ENCODE measurements at regions not wholly inside any gene's neighbourhood (a gene's known extent, or its start where the extent isn't known, plus 50 kb on each side); places are given as distances from the start of the nearest gene placed in this dataset.

GRCh38 chr20:41913146-41913545, 295.0 kb upstream of the CHD6 start:
- Histone ChIP-seq H3K27ac (no peak overlapping the region), H3K27me3 (no peaks in the 10 kb centered on the region), H3K4me1 (no peaks in the 10 kb centered on the region), H3K36me3 (no peaks in the 10 kb centered on the region), H3K4me3 (no peak overlapping the region), H3K9me3 (peaks cover 0 to 7% (median 0%) of the 10 kb centered on the region in 4 donors)
- DNase-seq (ENCODE audit: low spot score in 2 of 2), result no peak
- TF ChIP-seq, protein P1, sequence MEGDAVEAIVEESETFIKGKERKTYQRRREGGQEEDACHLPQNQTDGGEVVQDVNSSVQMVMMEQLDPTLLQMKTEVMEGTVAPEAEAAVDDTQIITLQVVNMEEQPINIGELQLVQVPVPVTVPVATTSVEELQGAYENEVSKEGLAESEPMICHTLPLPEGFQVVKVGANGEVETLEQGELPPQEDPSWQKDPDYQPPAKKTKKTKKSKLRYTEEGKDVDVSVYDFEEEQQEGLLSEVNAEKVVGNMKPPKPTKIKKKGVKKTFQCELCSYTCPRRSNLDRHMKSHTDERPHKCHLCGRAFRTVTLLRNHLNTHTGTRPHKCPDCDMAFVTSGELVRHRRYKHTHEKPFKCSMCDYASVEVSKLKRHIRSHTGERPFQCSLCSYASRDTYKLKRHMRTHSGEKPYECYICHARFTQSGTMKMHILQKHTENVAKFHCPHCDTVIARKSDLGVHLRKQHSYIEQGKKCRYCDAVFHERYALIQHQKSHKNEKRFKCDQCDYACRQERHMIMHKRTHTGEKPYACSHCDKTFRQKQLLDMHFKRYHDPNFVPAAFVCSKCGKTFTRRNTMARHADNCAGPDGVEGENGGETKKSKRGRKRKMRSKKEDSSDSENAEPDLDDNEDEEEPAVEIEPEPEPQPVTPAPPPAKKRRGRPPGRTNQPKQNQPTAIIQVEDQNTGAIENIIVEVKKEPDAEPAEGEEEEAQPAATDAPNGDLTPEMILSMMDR (IDR thresholded peaks at IDR 0.05), result no peak

- TF ChIP-seq, protein P1 (IDR thresholded peaks at IDR 0.05), result no peak
- TF ChIP-seq EP300 (IDR thresholded peaks at IDR 0.05) (no peak), POLR2A (IDR thresholded peaks at IDR 0.05) (no peak)
- 75 to 81% methylated on average over 1 of the region's 1 CpG for WGBS, 2 donors
These were observed 292.4 kb upstream of the CHD6 start for GRCh38 chr20:41910558-41910957.

GRCh38 chr20:41905199-41905598, 287.0 kb upstream of the CHD6 start:
- Histone ChIP-seq H3K9me3 (no peaks in the 10 kb centered on the region), H3K27me3 (no peaks in the 10 kb centered on the region), H3K27ac (no peak overlapping the region), H3K4me1 (no peaks in the 10 kb centered on the region), H3K36me3 (no peaks in the 10 kb centered on the region), H3K4me3 (no peak overlapping the region)
- DNase-seq (ENCODE audit: low spot score in 2 of 2), result no peak
- 59 to 69% methylated on average over 4 of the region's 4 CpGs for WGBS, 2 donors
- TF ChIP-seq POLR2A (IDR thresholded peaks at IDR 0.05), result no peak
- TF ChIP-seq, protein P1 (IDR thresholded peaks at IDR 0.05), result no peak

More at GRCh38 chr20:41910558-41910957, 292.4 kb upstream of the CHD6 start:
- no peaks in the 10 kb centered on the region for H3K36me3 ChIP-seq
- H3K4me3 ChIP-seq, result no peak overlapping the region
- no peaks in the 10 kb centered on the region for H3K4me1 ChIP-seq
- no peak for DNase-seq (ENCODE audit: low spot score in 2 of 2)
- H3K27me3 ChIP-seq, result no peaks in the 10 kb centered on the region
- H3K9me3 ChIP-seq, result peaks cover 0 to 7% (median 0%) of the 10 kb centered on the region in 4 donors
- H3K27ac ChIP-seq, result no peak overlapping the region

DNA sequence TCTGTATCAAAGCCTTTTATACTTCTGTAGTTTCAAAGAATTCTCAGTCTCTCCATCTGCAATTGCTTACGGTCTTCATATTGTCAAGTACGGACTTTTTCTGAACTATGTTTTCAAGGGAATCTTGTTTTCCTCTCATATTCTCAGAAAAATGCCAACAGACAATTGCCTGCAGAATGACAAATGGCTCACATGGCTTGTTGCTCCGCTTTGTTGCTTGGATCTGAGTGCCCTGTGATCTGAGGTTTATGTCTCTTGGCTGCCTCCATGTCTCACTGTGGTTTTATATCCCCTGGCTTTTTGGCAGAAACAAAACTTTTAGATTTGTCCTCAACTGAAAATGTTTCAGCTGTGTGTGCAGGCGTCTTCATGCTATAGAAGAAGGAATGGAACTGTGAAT, 285.4 kb upstream of the CHD6 start:
- TF ChIP-seq POLR2A (IDR thresholded peaks at IDR 0.05), result no peak
- no peak for TF ChIP-seq EP300 (IDR thresholded peaks at IDR 0.05)
- TF ChIP-seq, protein P1 (IDR thresholded peaks at IDR 0.05), result no peak
- no peaks in the 10 kb centered on the region for H3K36me3 ChIP-seq
- no peaks in the 10 kb centered on the region for H3K4me1 ChIP-seq
- H3K4me3 ChIP-seq, result no peak overlapping the region
- H3K27ac ChIP-seq, result no peak overlapping the region
- H3K27me3 ChIP-seq, result no peaks in the 10 kb centered on the region
- H3K9me3 ChIP-seq, result no peaks in the 10 kb centered on the region
- DNase-seq (ENCODE audit: low spot score in 2 of 2), result no peak
- 53 to 78% methylated on average over 4 of the region's 4 CpGs for WGBS, 2 donors

GRCh38 chr20:41902346-41902745, 284.2 kb upstream of the CHD6 start:
- H3K4me3 ChIP-seq, result no peak overlapping the region
- H3K27me3 ChIP-seq, result no peaks in the 10 kb centered on the region
- no peaks in the 10 kb centered on the region for H3K36me3 ChIP-seq
- WGBS, 2 donors, result 75 to 79% methylated on average over 4 of the region's 4 CpGs
- H3K4me1 ChIP-seq, result no peaks in the 10 kb centered on the region
- TF ChIP-seq POLR2A (IDR thresholded peaks at IDR 0.05) (no peak), EP300 (IDR thresholded peaks at IDR 0.05) (no peak)
- TF ChIP-seq, protein P1 (IDR thresholded peaks at IDR 0.05), result no peak
- no peak for DNase-seq (ENCODE audit: low spot score in 2 of 2)
- H3K9me3 ChIP-seq, result no peaks in the 10 kb centered on the region
- no peak overlapping the region for H3K27ac ChIP-seq
